HG02623 (cell line): ENCODE measurements at regions not wholly inside any gene's neighbourhood (a gene's known extent, or its start where the extent isn't known, plus 50 kb on each side); places are given as distances from the start of the nearest gene placed in this dataset.

Experiments used
- ATAC-seq: cut with Tn5 transposase; IDR thresholded peaks from one replicate; pipeline ENCODE4 v1.9.1; 2021; ENCODE audit warnings: moderate library complexity; ENCODE audit not compliant: unreplicated experiment

GRCh38 chr2:122210065-122210464, 454.6 kb downstream of the TSN start:
- ATAC-seq = no peak

- ATAC-seq = no peak
These were observed 455.7 kb downstream of the TSN start for GRCh38 chr2:122210898-122211856.

- ATAC-seq = no peak
These were observed 457.9 kb downstream of the TSN start for GRCh38 chr2:122213312-122213711.

- no peak for ATAC-seq
These were observed 460.6 kb downstream of the TSN start for GRCh38 chr2:122216071-122216470.

GRCh38 chr2:122216901-122217300, 461.4 kb downstream of the TSN start:
- no peak for ATAC-seq

GRCh38 chr2:122218596-122218995, 463.1 kb downstream of the TSN start:
- ATAC-seq = no peak

- ATAC-seq = no peak
These were observed 464.1 kb downstream of the TSN start for GRCh38 chr2:122219504-122219903.

- ATAC-seq = no peak
These were observed 466.2 kb downstream of the TSN start for GRCh38 chr2:122221665-122222064.

- no peak for ATAC-seq
These were observed 475.8 kb downstream of the TSN start for GRCh38 chr2:122231296-122231695.

- no peak for ATAC-seq
These were observed 477.9 kb downstream of the TSN start for GRCh38 chr2:122233372-122233771.

- no peak for ATAC-seq
These were observed 480.9 kb downstream of the TSN start for GRCh38 chr2:122236152-122236874.

- no peak for ATAC-seq
These were observed 481.5 kb downstream of the TSN start for GRCh38 chr2:122236925-122237324.

- ATAC-seq = no peak
These were observed 482.0 kb downstream of the TSN start for GRCh38 chr2:122237450-122237849.

GRCh38 chr2:122238006-122238559, 482.6 kb downstream of the TSN start:
- ATAC-seq = no peak

GRCh38 chr2:122239440-122239839, 484.0 kb downstream of the TSN start:
- no peak for ATAC-seq

GRCh38 chr2:122244598-122245229, 489.3 kb downstream of the TSN start:
- no peak for ATAC-seq

- no peak for ATAC-seq
These were observed 494.2 kb downstream of the TSN start for GRCh38 chr2:122249673-122250072.

GRCh38 chr2:122251158-122251557, 495.7 kb downstream of the TSN start:
- ATAC-seq = no peak

GRCh38 chr2:122251566-122251965, 496.1 kb downstream of the TSN start:
- ATAC-seq = no peak

GRCh38 chr2:122255924-122256323, 500.5 kb downstream of the TSN start:
- no peak for ATAC-seq

- ATAC-seq = no peak
These were observed 506.5 kb downstream of the TSN start for GRCh38 chr2:122261911-122262310.
